ENCODE measurements at regions not wholly inside any gene's neighbourhood (a gene's known extent, or its start where the extent isn't known, plus 50 kb on each side); places are given as distances from the start of the nearest gene placed in this dataset.

DNA sequence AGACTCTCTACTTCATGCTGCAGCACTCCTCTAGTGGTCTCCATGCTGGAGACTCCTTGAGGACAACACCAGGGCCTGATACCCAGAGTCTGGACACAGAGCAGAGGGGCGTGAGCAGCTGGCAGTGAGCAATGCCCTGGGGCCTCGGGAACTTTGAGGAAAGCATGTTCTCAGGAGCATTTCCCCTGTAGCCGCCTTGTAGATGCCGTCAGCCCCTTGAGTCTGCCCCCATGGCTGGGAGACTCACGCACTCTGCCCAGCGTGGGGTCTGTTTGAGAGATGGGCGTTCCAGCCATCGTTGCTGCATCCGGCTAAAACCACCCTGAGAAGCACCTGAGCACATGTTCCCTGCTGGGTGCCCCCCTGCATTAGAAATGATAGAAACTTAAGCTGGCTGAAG lies 56.8 kb downstream of the PLXNA1 start:
- Histone ChIP-seq H3K27me3 (ENCODE audit: insufficient read depth, poor library complexity, severe bottlenecking) (no peaks in the 10 kb centered on the region), H3K27ac (replicated peaks) (no peak overlapping the region), H3K4me3 (replicated peaks; ENCODE audit: insufficient read depth, low read length) (no peak overlapping the region)
- no peak for DNase-seq (ENCODE audit: low read depth in 1 of 2, low spot score in 1 of 2)
- TF ChIP-seq, protein P1, sequence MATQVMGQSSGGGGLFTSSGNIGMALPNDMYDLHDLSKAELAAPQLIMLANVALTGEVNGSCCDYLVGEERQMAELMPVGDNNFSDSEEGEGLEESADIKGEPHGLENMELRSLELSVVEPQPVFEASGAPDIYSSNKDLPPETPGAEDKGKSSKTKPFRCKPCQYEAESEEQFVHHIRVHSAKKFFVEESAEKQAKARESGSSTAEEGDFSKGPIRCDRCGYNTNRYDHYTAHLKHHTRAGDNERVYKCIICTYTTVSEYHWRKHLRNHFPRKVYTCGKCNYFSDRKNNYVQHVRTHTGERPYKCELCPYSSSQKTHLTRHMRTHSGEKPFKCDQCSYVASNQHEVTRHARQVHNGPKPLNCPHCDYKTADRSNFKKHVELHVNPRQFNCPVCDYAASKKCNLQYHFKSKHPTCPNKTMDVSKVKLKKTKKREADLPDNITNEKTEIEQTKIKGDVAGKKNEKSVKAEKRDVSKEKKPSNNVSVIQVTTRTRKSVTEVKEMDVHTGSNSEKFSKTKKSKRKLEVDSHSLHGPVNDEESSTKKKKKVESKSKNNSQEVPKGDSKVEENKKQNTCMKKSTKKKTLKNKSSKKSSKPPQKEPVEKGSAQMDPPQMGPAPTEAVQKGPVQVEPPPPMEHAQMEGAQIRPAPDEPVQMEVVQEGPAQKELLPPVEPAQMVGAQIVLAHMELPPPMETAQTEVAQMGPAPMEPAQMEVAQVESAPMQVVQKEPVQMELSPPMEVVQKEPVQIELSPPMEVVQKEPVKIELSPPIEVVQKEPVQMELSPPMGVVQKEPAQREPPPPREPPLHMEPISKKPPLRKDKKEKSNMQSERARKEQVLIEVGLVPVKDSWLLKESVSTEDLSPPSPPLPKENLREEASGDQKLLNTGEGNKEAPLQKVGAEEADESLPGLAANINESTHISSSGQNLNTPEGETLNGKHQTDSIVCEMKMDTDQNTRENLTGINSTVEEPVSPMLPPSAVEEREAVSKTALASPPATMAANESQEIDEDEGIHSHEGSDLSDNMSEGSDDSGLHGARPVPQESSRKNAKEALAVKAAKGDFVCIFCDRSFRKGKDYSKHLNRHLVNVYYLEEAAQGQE (IDR thresholded peaks at IDR 0.05; ENCODE audit: insufficient replicate concordance, low read depth) = no peak
- TF ChIP-seq POLR2AphosphoS5 (IDR thresholded peaks at IDR 0.05; ENCODE audit: low read depth) (no peak), GABPA (IDR thresholded peaks at IDR 0.05; ENCODE audit: low read depth) (no peak), SPI1 (IDR thresholded peaks at IDR 0.05; ENCODE audit: borderline replicate concordance, low read depth) (no peak), CTCF (IDR thresholded peaks at IDR 0.05; ENCODE audit: insufficient read depth, low read length) (no peak)

DNA sequence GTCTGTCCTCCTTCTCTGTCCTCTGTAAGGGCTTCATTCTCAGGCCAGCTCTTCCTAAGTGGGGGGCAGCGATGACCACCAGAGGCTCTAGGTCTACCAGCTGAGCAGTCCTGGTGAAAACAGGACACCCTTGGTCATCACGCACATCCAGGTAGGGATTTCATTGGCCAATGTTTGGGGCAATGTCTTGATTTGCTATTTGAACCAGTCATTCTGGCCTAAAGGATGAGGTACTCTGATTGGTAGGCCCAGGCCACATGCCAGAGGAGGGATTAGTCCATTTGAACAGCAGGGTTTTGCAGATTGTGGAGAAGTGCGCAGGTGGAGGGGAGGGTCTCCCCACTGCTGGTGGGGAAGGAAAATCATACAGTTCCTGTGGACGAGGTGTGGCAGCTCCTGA lies 57.3 kb downstream of the PLXNA1 start:
- DNase-seq (ENCODE audit: low read depth in 1 of 2, low spot score in 1 of 2) = no peak
- Histone ChIP-seq H3K4me3 (replicated peaks; ENCODE audit: insufficient read depth, low read length) (no peak overlapping the region), H3K27me3 (ENCODE audit: insufficient read depth, poor library complexity, severe bottlenecking) (no peaks in the 10 kb centered on the region), H3K27ac (replicated peaks) (no peak overlapping the region)
- no peak for TF ChIP-seq SPI1 (IDR thresholded peaks at IDR 0.05; ENCODE audit: borderline replicate concordance, low read depth)
- no peak for TF ChIP-seq GABPA (IDR thresholded peaks at IDR 0.05; ENCODE audit: low read depth)
- TF ChIP-seq CTCF (IDR thresholded peaks at IDR 0.05; ENCODE audit: insufficient read depth, low read length) = no peak
- TF ChIP-seq, protein P1 (IDR thresholded peaks at IDR 0.05; ENCODE audit: insufficient replicate concordance, low read depth) = no peak
- no peak for TF ChIP-seq POLR2AphosphoS5 (IDR thresholded peaks at IDR 0.05; ENCODE audit: low read depth)

DNA sequence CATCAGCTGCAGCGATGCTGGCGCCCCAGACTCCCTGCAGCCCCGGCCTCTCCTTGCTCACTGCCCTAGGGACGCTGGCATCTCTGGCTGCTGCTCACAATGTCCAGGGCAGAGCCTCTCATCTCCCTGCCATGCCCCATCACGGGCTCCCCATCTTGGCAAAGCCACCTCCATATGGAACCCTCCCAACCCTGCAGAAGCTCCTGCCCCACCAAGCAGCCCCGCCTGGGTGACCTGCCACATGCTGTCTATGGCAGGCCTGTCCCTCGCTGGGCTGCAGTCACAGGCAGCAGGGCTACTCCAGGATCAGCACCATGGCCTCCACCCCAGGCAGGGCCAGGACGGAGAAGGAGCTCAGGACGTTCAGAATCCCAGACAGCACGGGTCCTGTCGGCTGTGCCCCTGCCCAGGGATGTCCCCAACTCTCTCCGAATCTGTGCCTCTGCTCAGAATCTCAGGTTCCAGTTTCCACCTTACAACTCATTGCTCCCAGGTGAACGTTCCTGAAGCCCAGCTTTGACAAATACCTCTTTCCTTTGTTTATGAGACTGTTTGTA lies 58.4 kb downstream of the PLXNA1 start:
- Histone ChIP-seq H3K27me3 (ENCODE audit: insufficient read depth, poor library complexity, severe bottlenecking) (no peaks in the 10 kb centered on the region), H3K27ac (replicated peaks) (no peak overlapping the region), H3K4me3 (replicated peaks; ENCODE audit: insufficient read depth, low read length) (no peak overlapping the region)
- TF ChIP-seq, protein P1 (IDR thresholded peaks at IDR 0.05; ENCODE audit: insufficient replicate concordance, low read depth) = no peak
- TF ChIP-seq GABPA (IDR thresholded peaks at IDR 0.05; ENCODE audit: low read depth) (no peak), SPI1 (IDR thresholded peaks at IDR 0.05; ENCODE audit: borderline replicate concordance, low read depth) (no peak), POLR2AphosphoS5 (IDR thresholded peaks at IDR 0.05; ENCODE audit: low read depth) (no peak), CTCF (IDR thresholded peaks at IDR 0.05; ENCODE audit: insufficient read depth, low read length) (no peak)
- DNase-seq (ENCODE audit: low read depth in 1 of 2, low spot score in 1 of 2) = no peak
